ENCODE measurements at regions not wholly inside any gene's neighbourhood (a gene's known extent, or its start where the extent isn't known, plus 50 kb on each side); places are given as distances from the start of the nearest gene placed in this dataset.

- no peaks in the 10 kb centered on the region for H3K9me3 ChIP-seq
- intact Hi-C loops (cut with DNase I) = no loop called here
- no peak for TF ChIP-seq CTCF (IDR thresholded peaks at IDR 0.05)
- no peak for DNase-seq
- H3K27me3 ChIP-seq = no peaks in the 10 kb centered on the region
- no peak for ATAC-seq
- H3K4me3 ChIP-seq = no peak overlapping the region
- H3K4me1 ChIP-seq = no peaks in the 10 kb centered on the region
- H3K27ac ChIP-seq = no peak overlapping the region
- H3K36me3 ChIP-seq = no peaks in the 10 kb centered on the region
Measured at GRCh38 chr11:116384876-116385275, 387.9 kb downstream of the BUD13 start.

GRCh38 chr11:116384407-116384806 lies 388.4 kb downstream of the BUD13 start:
- no peak for DNase-seq
- TF ChIP-seq CTCF (IDR thresholded peaks at IDR 0.05) = no peak
- intact Hi-C loops (cut with DNase I) = no loop called here
- no peaks in the 10 kb centered on the region for H3K9me3 ChIP-seq
- H3K4me3 ChIP-seq = no peak overlapping the region
- no peaks in the 10 kb centered on the region for H3K36me3 ChIP-seq
- H3K4me1 ChIP-seq = no peaks in the 10 kb centered on the region
- no peaks in the 10 kb centered on the region for H3K27me3 ChIP-seq
- no peak for ATAC-seq
- no peak overlapping the region for H3K27ac ChIP-seq

- Histone ChIP-seq H3K36me3 (no peaks in the 10 kb centered on the region), H3K4me3 (no peak overlapping the region), H3K9me3 (no peaks in the 10 kb centered on the region), H3K27ac (no peak overlapping the region), H3K4me1 (no peaks in the 10 kb centered on the region), H3K27me3 (no peaks in the 10 kb centered on the region)
- DNase-seq = peak in 2 of 4 donors; percentile 55 to 75
- TF ChIP-seq CTCF (IDR thresholded peaks at IDR 0.05) = no peak
- intact Hi-C loops (cut with DNase I) = no loop called here
- ATAC-seq = peak; percentile 61
Measured at GRCh38 chr11:116379185-116379828, 393.5 kb downstream of the BUD13 start.

- Histone ChIP-seq H3K9me3 (no peaks in the 10 kb centered on the region), H3K36me3 (no peaks in the 10 kb centered on the region), H3K4me1 (no peaks in the 10 kb centered on the region), H3K4me3 (no peak overlapping the region), H3K27ac (no peak overlapping the region), H3K27me3 (no peaks in the 10 kb centered on the region)
- no peak for DNase-seq
- TF ChIP-seq CTCF (IDR thresholded peaks at IDR 0.05) = no peak
- intact Hi-C loops (cut with DNase I) = no loop called here
- no peak for ATAC-seq
Measured at GRCh38 chr11:116376547-116376946, 396.2 kb downstream of the BUD13 start.

DNA sequence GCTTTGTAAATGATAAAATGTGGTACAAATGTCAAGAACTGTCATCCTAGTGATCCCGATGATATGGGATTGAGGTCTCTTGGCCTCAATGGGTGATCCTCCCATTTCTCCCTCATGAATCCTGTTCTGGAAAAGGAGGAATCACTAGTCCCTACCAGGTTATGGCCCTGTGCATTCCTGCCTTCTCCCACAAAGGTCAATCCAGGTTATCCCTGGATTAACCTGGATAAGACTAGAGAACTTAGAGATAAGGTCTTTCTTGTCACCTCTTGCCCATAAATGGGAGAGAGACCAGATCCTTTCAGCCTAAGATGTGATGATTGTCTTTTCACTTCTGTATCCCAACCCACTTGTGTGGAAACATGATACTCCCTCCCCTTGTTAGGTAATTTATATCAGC lies 396.7 kb downstream of the BUD13 start:
- no peak for TF ChIP-seq CTCF (IDR thresholded peaks at IDR 0.05)
- intact Hi-C loops (cut with DNase I) = no loop called here
- no peaks in the 10 kb centered on the region for H3K9me3 ChIP-seq

More for the DNA sequence above, 396.7 kb downstream of the BUD13 start:
- Histone ChIP-seq H3K27me3 (no peaks in the 10 kb centered on the region), H3K4me1 (no peaks in the 10 kb centered on the region), H3K36me3 (no peaks in the 10 kb centered on the region), H3K27ac (no peak overlapping the region), H3K4me3 (no peak overlapping the region)
- ATAC-seq = no peak
- DNase-seq = no peak
